ENCODE measurements at regions not wholly inside any gene's neighbourhood (a gene's known extent, or its start where the extent isn't known, plus 50 kb on each side); places are given as distances from the start of the nearest gene placed in this dataset.

- peak; percentile 66 for DNase-seq (ENCODE audit: low spot score)
Observed at GRCh38 chr10:64209561-64209960, 688.4 kb downstream of the REEP3 start.

GRCh38 chr10:64210211-64210610 lies 689.0 kb downstream of the REEP3 start:
- no peak for DNase-seq (ENCODE audit: low spot score)

- DNase-seq (ENCODE audit: low spot score) = peak; percentile 68
Observed at GRCh38 chr10:64211466-64211865, 690.3 kb downstream of the REEP3 start.

GRCh38 chr10:64215088-64215487 lies 693.9 kb downstream of the REEP3 start:
- DNase-seq (ENCODE audit: low spot score) = no peak

GRCh38 chr10:64219271-64220025 lies 698.2 kb downstream of the REEP3 start:
- DNase-seq (ENCODE audit: low spot score) = no peak

- no peak for DNase-seq (ENCODE audit: low spot score)
Observed at GRCh38 chr10:64234489-64234888, 713.3 kb downstream of the REEP3 start.

GRCh38 chr10:64257704-64258103 lies 736.5 kb downstream of the REEP3 start:
- DNase-seq (ENCODE audit: low spot score) = no peak

- DNase-seq (ENCODE audit: low spot score) = no peak
Observed at GRCh38 chr10:64261092-64261491, 739.9 kb downstream of the REEP3 start.

- peak; percentile 79 for DNase-seq (ENCODE audit: low spot score)
Observed at GRCh38 chr10:64261676-64262075, 740.5 kb downstream of the REEP3 start.

GRCh38 chr10:64265961-64266360 lies 744.8 kb downstream of the REEP3 start:
- DNase-seq (ENCODE audit: low spot score) = peak; percentile 81

GRCh38 chr10:64271508-64271907 lies 750.3 kb downstream of the REEP3 start:
- no peak for DNase-seq (ENCODE audit: low spot score)

- DNase-seq (ENCODE audit: low spot score) = no peak
Observed at GRCh38 chr10:64271983-64272382, 750.8 kb downstream of the REEP3 start.

- DNase-seq (ENCODE audit: low spot score) = no peak
Observed at GRCh38 chr10:64275001-64275400, 753.8 kb downstream of the REEP3 start.

GRCh38 chr10:64275774-64276173 lies 754.6 kb downstream of the REEP3 start:
- DNase-seq (ENCODE audit: low spot score) = no peak

- no peak for DNase-seq (ENCODE audit: low spot score)
Observed at GRCh38 chr10:64277536-64277935, 756.3 kb downstream of the REEP3 start.

GRCh38 chr10:64283621-64284020 lies 762.4 kb downstream of the REEP3 start:
- no peak for DNase-seq (ENCODE audit: low spot score)

- no peak for DNase-seq (ENCODE audit: low spot score)
Observed at GRCh38 chr10:64286533-64286932, 765.3 kb downstream of the REEP3 start.

- DNase-seq (ENCODE audit: low spot score) = peak; percentile 93
Observed at GRCh38 chr10:64288404-64288803, 767.2 kb downstream of the REEP3 start.

GRCh38 chr10:64303566-64303965 lies 782.4 kb downstream of the REEP3 start:
- no peak for DNase-seq (ENCODE audit: low spot score)

- DNase-seq (ENCODE audit: low spot score) = no peak
Observed at GRCh38 chr10:64306729-64307327, 785.6 kb downstream of the REEP3 start.

GRCh38 chr10:64312876-64313275 lies 791.7 kb downstream of the REEP3 start:
- peak; percentile 16 for DNase-seq (ENCODE audit: low spot score)

GRCh38 chr10:64313967-64314366 lies 792.8 kb downstream of the REEP3 start:
- DNase-seq (ENCODE audit: low spot score) = no peak

- no peak for DNase-seq (ENCODE audit: low spot score)
Observed at GRCh38 chr10:64316416-64316815, 795.2 kb downstream of the REEP3 start.

GRCh38 chr10:64316833-64317232 lies 795.6 kb downstream of the REEP3 start:
- no peak for DNase-seq (ENCODE audit: low spot score)
